22Rv1 (cell line): ENCODE measurements at regions not wholly inside any gene's neighbourhood (a gene's known extent, or its start where the extent isn't known, plus 50 kb on each side); places are given as distances from the start of the nearest gene placed in this dataset.

Experiments used
- ZFX ChIP-seq: fragments of 450-650 bp; IDR thresholded peaks from 2 replicates; pipeline ENCODE4 v1.6.1; 2017; ENCODE audit warnings: antibody characterized with exemption, borderline replicate concordance
- TF ChIP-seq, protein P1 (sequence below): fragments of 450-650 bp; IDR thresholded peaks from 2 replicates; pipeline ENCODE4 v1.5.1; 2017; ENCODE audit warnings: mild to moderate bottlenecking

- TF ChIP-seq, protein P1, sequence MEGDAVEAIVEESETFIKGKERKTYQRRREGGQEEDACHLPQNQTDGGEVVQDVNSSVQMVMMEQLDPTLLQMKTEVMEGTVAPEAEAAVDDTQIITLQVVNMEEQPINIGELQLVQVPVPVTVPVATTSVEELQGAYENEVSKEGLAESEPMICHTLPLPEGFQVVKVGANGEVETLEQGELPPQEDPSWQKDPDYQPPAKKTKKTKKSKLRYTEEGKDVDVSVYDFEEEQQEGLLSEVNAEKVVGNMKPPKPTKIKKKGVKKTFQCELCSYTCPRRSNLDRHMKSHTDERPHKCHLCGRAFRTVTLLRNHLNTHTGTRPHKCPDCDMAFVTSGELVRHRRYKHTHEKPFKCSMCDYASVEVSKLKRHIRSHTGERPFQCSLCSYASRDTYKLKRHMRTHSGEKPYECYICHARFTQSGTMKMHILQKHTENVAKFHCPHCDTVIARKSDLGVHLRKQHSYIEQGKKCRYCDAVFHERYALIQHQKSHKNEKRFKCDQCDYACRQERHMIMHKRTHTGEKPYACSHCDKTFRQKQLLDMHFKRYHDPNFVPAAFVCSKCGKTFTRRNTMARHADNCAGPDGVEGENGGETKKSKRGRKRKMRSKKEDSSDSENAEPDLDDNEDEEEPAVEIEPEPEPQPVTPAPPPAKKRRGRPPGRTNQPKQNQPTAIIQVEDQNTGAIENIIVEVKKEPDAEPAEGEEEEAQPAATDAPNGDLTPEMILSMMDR, result no peak
- no peak for TF ChIP-seq ZFX
Observed at GRCh38 chr3:110533089-110533488, 538.5 kb upstream of the NECTIN3 start.
